Thoracic aorta (tissue), 2 donors: ENCODE measurements at regions not wholly inside any gene's neighbourhood (a gene's known extent, or its start where the extent isn't known, plus 50 kb on each side); places are given as distances from the start of the nearest gene placed in this dataset.

Experiments used
- ATAC-seq: fragments of 150-250 bp; one replicate; pipeline ENCODE4 v1.8.0; 2017; ENCODE audit warnings: low read depth; ENCODE audit not compliant: insufficient number of reproducible peaks, low FRiP score
- DNase-seq: peaks from one replicate; pipeline ENCODE4 v3.0.0-alpha.2; 2020; ENCODE audit warnings: low spot score
- H3K27ac ChIP-seq, 2 donors: fragments of 200-600 bp; sonication (generic); 1 replicate in 1 of 2; 2 replicates in 1 of 2; pipeline ENCODE4 v1.5.1; 2016; ENCODE audit warnings: mild to moderate bottlenecking in 2 of 2, moderate library complexity in 2 of 2
- H3K27me3 ChIP-seq: fragments of 200-600 bp; sonication (generic); replicated peaks from 2 replicates; pipeline ENCODE4 v1.6.0; 2016; ENCODE audit warnings: mild to moderate bottlenecking; ENCODE audit not compliant: insufficient read depth
- H3K36me3 ChIP-seq: fragments of 200-600 bp; sonication (generic); one replicate; pipeline ENCODE4 v1.5.1; 2016
- H3K4me1 ChIP-seq, 2 donors: fragments of 200-600 bp; sonication (generic); 1 replicate in 1 of 2; 2 replicates in 1 of 2; pipeline versions ENCODE4 v1.5.1 to v1.6.0; 2016; ENCODE audit warnings: low read depth in 2 of 2, mild to moderate bottlenecking in 1 of 2; ENCODE audit not compliant: control insufficient read depth in 1 of 2
- H3K4me3 ChIP-seq: fragments of 200-600 bp; sonication (generic); 2 replicates; pipeline ENCODE4 v1.5.1; 2016; ENCODE audit warnings: mild to moderate bottlenecking
- H3K9me3 ChIP-seq: fragments of 200-600 bp; sonication (generic); 2 replicates; pipeline ENCODE4 v1.5.1; 2016
- TF ChIP-seq, protein P1 (sequence below): fragments of 200-600 bp; sonication (generic); IDR thresholded peaks from one replicate; pipeline ENCODE4 v1.5.1; 2019; ENCODE audit warnings: antibody characterized with exemption

DNA sequence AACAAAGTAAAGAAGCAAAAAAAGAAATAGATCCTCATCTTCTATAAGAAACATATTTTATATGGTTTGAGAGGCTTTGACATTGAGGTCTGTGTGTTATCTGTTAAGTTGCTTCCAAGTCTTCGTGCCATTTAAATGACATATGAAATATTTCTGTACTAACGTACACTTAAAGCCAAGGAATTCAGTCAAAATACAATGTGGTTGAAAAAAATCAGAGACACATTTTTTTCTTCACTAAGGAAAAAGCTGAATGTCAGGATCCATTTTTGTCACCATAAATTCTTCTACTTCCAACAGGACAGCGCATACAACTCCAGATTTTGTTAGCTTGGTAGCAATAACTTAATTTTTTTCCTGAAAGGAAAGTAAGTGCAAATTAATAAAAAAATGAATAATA lies 168.5 kb downstream of the FAT4 start:
- TF ChIP-seq, protein P1, sequence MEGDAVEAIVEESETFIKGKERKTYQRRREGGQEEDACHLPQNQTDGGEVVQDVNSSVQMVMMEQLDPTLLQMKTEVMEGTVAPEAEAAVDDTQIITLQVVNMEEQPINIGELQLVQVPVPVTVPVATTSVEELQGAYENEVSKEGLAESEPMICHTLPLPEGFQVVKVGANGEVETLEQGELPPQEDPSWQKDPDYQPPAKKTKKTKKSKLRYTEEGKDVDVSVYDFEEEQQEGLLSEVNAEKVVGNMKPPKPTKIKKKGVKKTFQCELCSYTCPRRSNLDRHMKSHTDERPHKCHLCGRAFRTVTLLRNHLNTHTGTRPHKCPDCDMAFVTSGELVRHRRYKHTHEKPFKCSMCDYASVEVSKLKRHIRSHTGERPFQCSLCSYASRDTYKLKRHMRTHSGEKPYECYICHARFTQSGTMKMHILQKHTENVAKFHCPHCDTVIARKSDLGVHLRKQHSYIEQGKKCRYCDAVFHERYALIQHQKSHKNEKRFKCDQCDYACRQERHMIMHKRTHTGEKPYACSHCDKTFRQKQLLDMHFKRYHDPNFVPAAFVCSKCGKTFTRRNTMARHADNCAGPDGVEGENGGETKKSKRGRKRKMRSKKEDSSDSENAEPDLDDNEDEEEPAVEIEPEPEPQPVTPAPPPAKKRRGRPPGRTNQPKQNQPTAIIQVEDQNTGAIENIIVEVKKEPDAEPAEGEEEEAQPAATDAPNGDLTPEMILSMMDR: no peak
- Histone ChIP-seq H3K27ac (no peak overlapping the region), H3K4me1 (peaks cover 0 to 5% of the 10 kb centered on the region in 2 donors), H3K27me3 (no peaks in the 10 kb centered on the region), H3K4me3 (no peak overlapping the region), H3K9me3 (no peaks in the 10 kb centered on the region), H3K36me3 (peaks cover 6% of the 10 kb centered on the region)
- no peak for DNase-seq
- no peak for ATAC-seq

DNA sequence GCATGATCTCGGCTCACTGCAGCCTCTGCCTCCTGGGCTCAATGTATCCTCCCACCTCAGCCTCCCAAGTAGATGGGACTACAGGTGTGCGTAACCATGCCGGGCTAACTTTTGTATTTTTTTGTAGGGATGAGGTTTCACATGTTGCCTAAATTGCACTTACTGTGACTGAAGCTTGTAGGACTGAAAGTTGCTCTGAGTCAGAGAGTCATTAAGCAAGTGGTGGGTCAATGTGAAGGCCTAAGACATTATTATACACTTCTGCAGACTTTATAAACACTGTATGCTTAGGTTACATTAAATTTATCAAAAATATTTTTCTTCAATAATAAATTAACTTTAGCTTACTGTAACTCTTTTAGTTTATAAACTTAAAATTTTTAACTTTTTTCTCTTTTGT lies 170.2 kb downstream of the FAT4 start:
- TF ChIP-seq, protein P1: no peak
- ATAC-seq: no peak
- H3K27me3 ChIP-seq: no peaks in the 10 kb centered on the region
- peaks cover 0 to 5% of the 10 kb centered on the region in 2 donors for H3K4me1 ChIP-seq
- peaks cover 8% of the 10 kb centered on the region for H3K36me3 ChIP-seq
- DNase-seq: no peak
- no peak overlapping the region for H3K4me3 ChIP-seq
- H3K27ac ChIP-seq: no peak overlapping the region
- H3K9me3 ChIP-seq: no peaks in the 10 kb centered on the region

DNA sequence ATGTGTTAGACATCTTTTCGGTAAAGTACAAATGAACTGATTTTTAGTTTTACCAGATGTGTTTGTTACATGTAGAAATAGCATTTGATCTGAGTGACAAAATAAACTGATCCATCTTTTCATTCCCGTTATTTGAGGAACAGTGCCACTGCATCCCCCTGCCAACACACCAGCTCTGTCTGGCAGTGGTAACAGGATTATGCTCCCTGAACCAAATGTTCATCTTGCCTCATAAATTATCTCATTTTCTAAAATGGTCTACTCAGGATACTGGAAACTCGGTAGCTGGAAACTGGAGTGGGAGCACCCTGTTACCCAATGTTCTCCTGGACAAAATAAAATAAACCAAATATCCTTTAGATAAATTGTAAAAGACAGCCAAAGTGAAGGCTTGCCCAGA lies 171.6 kb downstream of the FAT4 start:
- DNase-seq: no peak
- H3K36me3 ChIP-seq: peaks cover 19% of the 10 kb centered on the region

DNA sequence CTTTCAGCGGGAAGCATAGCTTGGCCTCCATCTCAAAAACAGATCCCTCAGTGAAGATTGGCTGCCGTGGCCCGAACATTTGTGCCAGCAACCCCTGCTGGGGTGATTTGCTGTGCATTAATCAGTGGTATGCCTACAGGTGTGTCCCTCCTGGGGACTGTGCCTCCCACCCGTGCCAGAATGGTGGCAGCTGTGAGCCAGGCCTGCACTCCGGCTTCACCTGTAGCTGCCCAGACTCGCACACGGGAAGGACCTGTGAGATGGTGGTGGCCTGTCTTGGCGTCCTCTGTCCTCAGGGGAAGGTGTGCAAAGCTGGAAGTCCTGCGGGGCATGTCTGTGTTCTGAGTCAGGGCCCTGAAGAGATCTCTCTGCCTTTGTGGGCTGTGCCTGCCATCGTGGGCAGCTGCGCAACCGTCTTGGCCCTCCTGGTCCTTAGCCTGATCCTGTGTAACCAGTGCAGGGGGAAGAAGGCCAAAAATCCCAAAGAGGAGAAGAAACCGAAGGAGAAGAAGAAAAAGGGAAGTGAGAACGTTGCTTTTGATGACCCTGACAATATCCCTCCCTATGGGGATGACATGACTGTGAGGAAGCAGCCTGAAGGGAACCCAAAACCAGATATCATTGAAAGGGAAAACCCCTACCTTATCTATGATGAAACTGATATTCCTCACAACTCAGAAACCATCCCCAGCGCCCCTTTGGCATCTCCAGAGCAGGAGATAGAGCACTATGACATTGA lies 175.4 kb downstream of the FAT4 start:
- Histone ChIP-seq H3K27ac (no peak overlapping the region), H3K4me1 (peaks cover 0 to 5% of the 10 kb centered on the region in 2 donors), H3K4me3 (no peak overlapping the region), H3K9me3 (no peaks in the 10 kb centered on the region), H3K27me3 (no peaks in the 10 kb centered on the region), H3K36me3 (peaks cover 14% of the 10 kb centered on the region)
- TF ChIP-seq, protein P1: no peak
- no peak for ATAC-seq
- DNase-seq: no peak

More for the DNA sequence above, 171.6 kb downstream of the FAT4 start:
- Histone ChIP-seq H3K27ac (no peak overlapping the region), H3K9me3 (no peaks in the 10 kb centered on the region), H3K4me1 (peaks cover 0 to 5% of the 10 kb centered on the region in 2 donors), H3K4me3 (no peak overlapping the region), H3K27me3 (no peaks in the 10 kb centered on the region)
- ATAC-seq: no peak
- TF ChIP-seq, protein P1: no peak

DNA sequence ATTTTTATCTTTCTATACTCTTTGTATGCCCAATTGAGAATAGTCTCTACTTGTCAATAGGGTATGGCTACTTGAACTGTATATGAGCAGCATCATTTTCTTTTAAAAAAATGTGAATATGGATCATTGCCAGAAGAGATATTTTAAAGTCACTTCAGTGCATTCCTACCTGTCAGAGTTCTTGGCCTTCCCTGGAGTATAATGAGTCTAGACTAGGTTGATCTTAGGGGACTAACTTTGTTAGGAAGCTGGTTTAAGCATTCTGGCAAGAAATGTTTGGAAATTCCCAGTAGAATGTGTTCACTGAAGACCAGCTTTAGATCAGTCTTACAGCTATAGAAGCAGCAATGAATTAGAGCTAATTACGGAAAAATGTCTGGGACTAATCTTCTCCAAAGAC lies 178.2 kb downstream of the FAT4 start:
- DNase-seq (no peak), ATAC-seq (no peak)
- peaks cover 14% of the 10 kb centered on the region for H3K36me3 ChIP-seq
- H3K4me3 ChIP-seq: no peak overlapping the region
- peaks cover 0 to 6% of the 10 kb centered on the region in 2 donors for H3K4me1 ChIP-seq
- no peak overlapping the region for H3K27ac ChIP-seq
- no peaks in the 10 kb centered on the region for H3K27me3 ChIP-seq
- no peaks in the 10 kb centered on the region for H3K9me3 ChIP-seq
- TF ChIP-seq, protein P1: no peak
